ENCODE measurements at regions not wholly inside any gene's neighbourhood (a gene's known extent, or its start where the extent isn't known, plus 50 kb on each side); places are given as distances from the start of the nearest gene placed in this dataset.

DNA sequence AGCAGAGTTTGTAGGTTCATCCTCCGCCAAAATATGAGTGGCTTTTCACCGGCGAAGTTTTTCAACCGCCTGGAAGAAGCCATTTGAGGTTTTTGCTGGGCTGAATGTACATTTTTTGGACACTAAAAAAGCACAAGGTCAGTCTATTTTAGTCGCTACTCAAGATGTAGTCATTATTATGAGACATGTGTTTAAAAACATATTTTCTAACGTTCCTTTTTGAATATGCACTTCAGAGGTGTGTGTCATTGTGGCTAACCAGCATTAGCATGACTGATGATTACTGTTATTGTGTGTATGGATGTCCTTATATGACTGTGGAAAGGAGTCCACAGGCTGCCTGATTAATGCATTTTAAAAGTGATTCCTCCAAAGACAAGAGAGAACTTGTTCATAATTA lies 605.4 kb downstream of the INHBA start:
- no peak overlapping the region for H3K4me3 ChIP-seq
- ChIA-PET SMC1A (ENCODE audit: uncharacterized antibody, unreplicated experiment) (no interaction called here), POLR2A (no interaction called here), CTCF (no interaction called here), RAD21 (ENCODE audit: unreplicated experiment) (no interaction called here)
- DNase-seq (ENCODE audit: low read depth, low spot score) (no peak), FAIRE-seq (no peak), ATAC-seq (peak; percentile 44)
- no peaks in the 10 kb centered on the region for H3K79me2 ChIP-seq (ENCODE audit: control insufficient read depth, insufficient read depth, low read length)
- no peak overlapping the region for H3K27ac ChIP-seq (ENCODE audit: control insufficient read depth, insufficient read depth)
- H3K4me2 ChIP-seq (ENCODE audit: control insufficient read depth, insufficient read depth), result no peak overlapping the region
- H3K27me3 ChIP-seq (replicated peaks in 1 of 2; ENCODE audit: control insufficient read depth in 2 of 2, insufficient read depth in 2 of 2, low read length in 1 of 2), result no peaks in the 10 kb centered on the region
- intact Hi-C loops (cut with micrococcal nuclease; ENCODE audit: unreplicated experiment) (no loop called here), in situ Hi-C loops (cut with MboI) (no loop called here)
- 27% methylated on average over 6 of the region's 6 CpGs for WGBS (ENCODE audit: insufficient coverage, insufficient replicate concordance, low lambda C conversion rate, missing lambda C conversion rate)
- no peaks in the 10 kb centered on the region for H4K20me1 ChIP-seq (ENCODE audit: control insufficient read depth, insufficient read depth)
- H2AFZ ChIP-seq (ENCODE audit: control insufficient read depth, low read depth, low read length), result no peak overlapping the region
- TF ChIP-seq SREBF1 (IDR thresholded peaks at IDR 0.05; ENCODE audit: low read length) (no peak), STAT3 (IDR thresholded peaks at IDR 0.05; ENCODE audit: low read depth, low read length) (no peak), SMAD5 (IDR thresholded peaks at IDR 0.05; ENCODE audit: low read depth) (no peak), JUNB (IDR thresholded peaks at IDR 0.05) (peak; percentile 45), RUNX3 (IDR thresholded peaks at IDR 0.05; ENCODE audit: low read length) (peak; percentile 56; the same call in 1 of the 2 replicates), MTA2 (IDR thresholded peaks at IDR 0.05; ENCODE audit: low read depth) (no peak)
- BruUV-seq (replicated peaks), result no TSS peak
- H3K36me3 ChIP-seq (ENCODE audit: control insufficient read depth in 2 of 2, insufficient read depth in 2 of 2, low read length in 1 of 2), result no peaks in the 10 kb centered on the region
- H3K9me3 ChIP-seq (replicated peaks; ENCODE audit: control insufficient read depth, insufficient read depth, low read length), result no peaks in the 10 kb centered on the region
- H3K4me1 ChIP-seq (ENCODE audit: control insufficient read depth, insufficient read depth, low read length), result no peaks in the 10 kb centered on the region
- no peak overlapping the region for H3K9ac ChIP-seq (ENCODE audit: control insufficient read depth, insufficient read depth, low read length)

DNA sequence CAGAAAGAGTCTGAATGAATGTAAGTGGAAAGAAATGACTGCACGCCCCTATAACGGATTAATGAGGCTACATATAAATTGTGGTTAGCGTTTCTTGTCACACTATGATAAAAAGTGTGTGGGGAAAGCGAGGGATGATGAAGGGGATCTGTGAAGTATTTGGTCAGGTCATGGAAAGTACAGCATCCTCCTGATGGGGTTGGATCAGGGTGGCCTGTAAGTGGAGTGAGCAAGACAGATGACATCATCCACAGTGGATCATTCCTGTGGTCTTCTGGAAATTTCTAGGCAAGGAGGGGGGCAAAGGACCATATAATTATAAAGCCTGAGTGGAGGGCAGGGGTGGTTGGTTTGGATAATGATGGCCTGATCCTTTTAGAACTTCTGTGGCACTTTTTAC lies 606.0 kb downstream of the INHBA start:
- H3K9ac ChIP-seq (ENCODE audit: control insufficient read depth, insufficient read depth, low read length), result no peak overlapping the region
- WGBS (ENCODE audit: insufficient coverage, insufficient replicate concordance, low lambda C conversion rate, missing lambda C conversion rate), result 5% methylated on average over 4 of the region's 4 CpGs
- H3K36me3 ChIP-seq (ENCODE audit: control insufficient read depth in 2 of 2, insufficient read depth in 2 of 2, low read length in 1 of 2), result no peaks in the 10 kb centered on the region
- no peak for DNase-seq (ENCODE audit: low read depth, low spot score)
- H3K4me2 ChIP-seq (ENCODE audit: control insufficient read depth, insufficient read depth), result no peak overlapping the region
- H3K27me3 ChIP-seq (replicated peaks in 1 of 2; ENCODE audit: control insufficient read depth in 2 of 2, insufficient read depth in 2 of 2, low read length in 1 of 2), result no peaks in the 10 kb centered on the region
- no peak for ATAC-seq
- no peak overlapping the region for H3K4me3 ChIP-seq
- H3K9me3 ChIP-seq (replicated peaks; ENCODE audit: control insufficient read depth, insufficient read depth, low read length), result no peaks in the 10 kb centered on the region
- no peak overlapping the region for H3K27ac ChIP-seq (ENCODE audit: control insufficient read depth, insufficient read depth)
- intact Hi-C loops (cut with micrococcal nuclease; ENCODE audit: unreplicated experiment) (no loop called here), in situ Hi-C loops (cut with MboI) (no loop called here)
- H2AFZ ChIP-seq (ENCODE audit: control insufficient read depth, low read depth, low read length), result no peak overlapping the region
- CTCF ChIA-PET, result no interaction called here
- no peak for FAIRE-seq
- H4K20me1 ChIP-seq (ENCODE audit: control insufficient read depth, insufficient read depth), result no peaks in the 10 kb centered on the region
- H3K4me1 ChIP-seq (ENCODE audit: control insufficient read depth, insufficient read depth, low read length), result no peaks in the 10 kb centered on the region
- POLR2A ChIA-PET, result no interaction called here
- H3K79me2 ChIP-seq (ENCODE audit: control insufficient read depth, insufficient read depth, low read length), result no peaks in the 10 kb centered on the region
- RAD21 ChIA-PET (ENCODE audit: unreplicated experiment), result no interaction called here
- BruUV-seq (replicated peaks), result no TSS peak
- SMC1A ChIA-PET (ENCODE audit: uncharacterized antibody, unreplicated experiment), result no interaction called here
- TF ChIP-seq IRF4 (IDR thresholded peaks at IDR 0.05; ENCODE audit: low read depth, low read length) (no peak), NR2C2 (IDR thresholded peaks at IDR 0.05; ENCODE audit: borderline replicate concordance, control insufficient read depth, insufficient read length, low read depth) (no peak), WRNIP1 (IDR thresholded peaks at IDR 0.05; ENCODE audit: borderline replicate concordance, low read depth, low read length) (no peak), JUNB (IDR thresholded peaks at IDR 0.05) (no peak), SUPT20H (IDR thresholded peaks at IDR 0.05; ENCODE audit: borderline replicate concordance, control insufficient read depth, low read depth, low read length) (no peak), SREBF1 (IDR thresholded peaks at IDR 0.05; ENCODE audit: low read length) (no peak), RFX5 (IDR thresholded peaks at IDR 0.05; ENCODE audit: low read depth, low read length) (no peak), CEBPB (IDR thresholded peaks at IDR 0.05; ENCODE audit: borderline replicate concordance in 1 of 2, low read depth in 2 of 2, low read length in 2 of 2) (no peak), NRF1 (conservative IDR thresholded peaks at IDR 0.05; ENCODE audit: low read depth, low read length) (no peak), TARDBP (IDR thresholded peaks at IDR 0.05; ENCODE audit: borderline replicate concordance) (no peak), SIX5 (IDR thresholded peaks at IDR 0.05; ENCODE audit: low read depth, low read length, severe bottlenecking) (no peak)
- TF ChIP-seq, protein P1, sequence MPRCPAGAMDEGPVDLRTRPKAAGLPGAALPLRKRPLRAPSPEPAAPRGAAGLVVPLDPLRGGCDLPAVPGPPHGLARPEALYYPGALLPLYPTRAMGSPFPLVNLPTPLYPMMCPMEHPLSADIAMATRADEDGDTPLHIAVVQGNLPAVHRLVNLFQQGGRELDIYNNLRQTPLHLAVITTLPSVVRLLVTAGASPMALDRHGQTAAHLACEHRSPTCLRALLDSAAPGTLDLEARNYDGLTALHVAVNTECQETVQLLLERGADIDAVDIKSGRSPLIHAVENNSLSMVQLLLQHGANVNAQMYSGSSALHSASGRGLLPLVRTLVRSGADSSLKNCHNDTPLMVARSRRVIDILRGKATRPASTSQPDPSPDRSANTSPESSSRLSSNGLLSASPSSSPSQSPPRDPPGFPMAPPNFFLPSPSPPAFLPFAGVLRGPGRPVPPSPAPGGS (IDR thresholded peaks at IDR 0.05; ENCODE audit: borderline replicate concordance, insufficient read depth, low read depth, low read length, poor library complexity, severe bottlenecking), result no peak
- TF ChIP-seq, protein P2, sequence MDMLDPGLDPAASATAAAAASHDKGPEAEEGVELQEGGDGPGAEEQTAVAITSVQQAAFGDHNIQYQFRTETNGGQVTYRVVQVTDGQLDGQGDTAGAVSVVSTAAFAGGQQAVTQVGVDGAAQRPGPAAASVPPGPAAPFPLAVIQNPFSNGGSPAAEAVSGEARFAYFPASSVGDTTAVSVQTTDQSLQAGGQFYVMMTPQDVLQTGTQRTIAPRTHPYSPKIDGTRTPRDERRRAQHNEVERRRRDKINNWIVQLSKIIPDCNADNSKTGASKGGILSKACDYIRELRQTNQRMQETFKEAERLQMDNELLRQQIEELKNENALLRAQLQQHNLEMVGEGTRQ (IDR thresholded peaks at IDR 0.05; ENCODE audit: borderline replicate concordance, low read depth, low read length), result no peak
- TF ChIP-seq, protein P3, sequence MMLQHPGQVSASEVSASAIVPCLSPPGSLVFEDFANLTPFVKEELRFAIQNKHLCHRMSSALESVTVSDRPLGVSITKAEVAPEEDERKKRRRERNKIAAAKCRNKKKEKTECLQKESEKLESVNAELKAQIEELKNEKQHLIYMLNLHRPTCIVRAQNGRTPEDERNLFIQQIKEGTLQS (IDR thresholded peaks at IDR 0.05; ENCODE audit: borderline replicate concordance, extremely low read depth, low read depth, low read length), result no peak

Measured in GM12878 (cell line).